Right renal pelvis (tissue), 4 donors: ENCODE measurements at regions not wholly inside any gene's neighbourhood (a gene's known extent, or its start where the extent isn't known, plus 50 kb on each side); places are given as distances from the start of the nearest gene placed in this dataset.
"Not testable (repeated sequence)": the region's sequence is repeated elsewhere in the genome, so short reads cannot be mapped to it uniquely, and the experiment has no call there.

Experiments used
- DNase-seq, 4 donors: peaks; one replicate each; pipeline ENCODE4 v3.0.0-alpha.2; 2013; ENCODE audit warnings: low read depth in 4 of 4, low spot score in 3 of 4, missing footprints in 1 of 4

- peak; percentile 74 to 93 (median 88) for DNase-seq
Observed at GRCh38 chr6:27807441-27808241, 104.6 kb downstream of the OR2B2 start.

- peak in 1 of 4 donors; percentile 56 for DNase-seq
Observed at GRCh38 chr6:27806981-27807440, 105.2 kb downstream of the OR2B2 start.

GRCh38 chr6:27805347-27805746, 106.8 kb downstream of the OR2B2 start:
- DNase-seq, result no peak

- no peak for DNase-seq
Observed at GRCh38 chr6:27804851-27805250, 107.3 kb downstream of the OR2B2 start.

GRCh38 chr6:27800731-27801373, 111.3 kb downstream of the OR2B2 start:
- DNase-seq, result no peak

GRCh38 chr6:27797960-27798359, 114.2 kb downstream of the OR2B2 start:
- no peak for DNase-seq

GRCh38 chr6:27796736-27797481, 115.3 kb downstream of the OR2B2 start:
- not testable (repeated sequence) for DNase-seq

- peak in 2 of 4 donors; percentile 85 to 91 for DNase-seq
Observed at GRCh38 chr6:27795697-27796494, 116.3 kb downstream of the OR2B2 start.

GRCh38 chr6:27791182-27791943, 120.8 kb downstream of the OR2B2 start:
- DNase-seq, result peak in 2 of 4 donors; percentile 71 to 77

GRCh38 chr6:27788376-27788775, 123.8 kb downstream of the OR2B2 start:
- not testable (repeated sequence) for DNase-seq

GRCh38 chr6:27786048-27786447, 126.1 kb downstream of the OR2B2 start:
- no peak for DNase-seq

GRCh38 chr6:27785294-27785693, 126.9 kb downstream of the OR2B2 start:
- DNase-seq, result no peak

GRCh38 chr6:27782748-27783147, 129.4 kb downstream of the OR2B2 start:
- no peak for DNase-seq

- no peak for DNase-seq
Observed at GRCh38 chr6:27778625-27779417, 133.4 kb downstream of the OR2B2 start.

- DNase-seq, result no peak
Observed at GRCh38 chr6:27777614-27778355, 134.4 kb downstream of the OR2B2 start.

- DNase-seq, result no peak
Observed at GRCh38 chr6:27777126-27777525, 135.1 kb downstream of the OR2B2 start.

GRCh38 chr6:27776504-27776903, 135.7 kb downstream of the OR2B2 start:
- DNase-seq, result no peak

- DNase-seq, result no peak
Observed at GRCh38 chr6:27775796-27776184, 136.4 kb downstream of the OR2B2 start.
